ACC112 (cell line): ENCODE measurements at regions not wholly inside any gene's neighbourhood (a gene's known extent, or its start where the extent isn't known, plus 50 kb on each side); places are given as distances from the start of the nearest gene placed in this dataset.

Experiments
- H2AFZ ChIP-seq: fragments of 200-600 bp; sonication (generic); one replicate; pipeline ENCODE4 v1.6.0; 2017; ENCODE audit warnings: antibody characterized with exemption, low read length; ENCODE audit not compliant: unreplicated experiment
- H3K27ac ChIP-seq: fragments of 200-600 bp; sonication (generic); 2 replicates; pipeline ENCODE4 v1.5.1; 2014; ENCODE audit warnings: low read depth, mild to moderate bottlenecking, antibody characterized with exemption, low read length, moderate library complexity
- H3K27me3 ChIP-seq: fragments of 200-600 bp; sonication (generic); 2 replicates; pipeline ENCODE4 v1.6.1; 2014; ENCODE audit warnings: mild to moderate bottlenecking, antibody characterized with exemption, low read length, moderate library complexity, mixed read lengths; ENCODE audit not compliant: insufficient read depth
- H3K36me3 ChIP-seq: fragments of 200-600 bp; sonication (generic); 2 replicates; pipeline ENCODE4 v1.6.1; 2016; ENCODE audit warnings: mild to moderate bottlenecking, antibody characterized with exemption, low read length, moderate library complexity, mixed read lengths; ENCODE audit not compliant: insufficient read depth
- H3K4me1 ChIP-seq: fragments of 200-600 bp; sonication (generic); one replicate; pipeline ENCODE4 v1.6.1; 2016; ENCODE audit warnings: low read length, mixed read lengths; ENCODE audit not compliant: insufficient read depth, unreplicated experiment, control insufficient read depth
- H3K4me3 ChIP-seq: fragments of 200-600 bp; sonication (generic); 2 replicates; pipeline ENCODE4 v1.5.1; 2014; ENCODE audit warnings: mild to moderate bottlenecking, low read depth, low read length
- H3K79me2 ChIP-seq: fragments of 200-600 bp; sonication (generic); one replicate; pipeline ENCODE4 v1.6.0; 2016; ENCODE audit warnings: low read length; ENCODE audit not compliant: control insufficient read depth, unreplicated experiment, insufficient read depth

DNA sequence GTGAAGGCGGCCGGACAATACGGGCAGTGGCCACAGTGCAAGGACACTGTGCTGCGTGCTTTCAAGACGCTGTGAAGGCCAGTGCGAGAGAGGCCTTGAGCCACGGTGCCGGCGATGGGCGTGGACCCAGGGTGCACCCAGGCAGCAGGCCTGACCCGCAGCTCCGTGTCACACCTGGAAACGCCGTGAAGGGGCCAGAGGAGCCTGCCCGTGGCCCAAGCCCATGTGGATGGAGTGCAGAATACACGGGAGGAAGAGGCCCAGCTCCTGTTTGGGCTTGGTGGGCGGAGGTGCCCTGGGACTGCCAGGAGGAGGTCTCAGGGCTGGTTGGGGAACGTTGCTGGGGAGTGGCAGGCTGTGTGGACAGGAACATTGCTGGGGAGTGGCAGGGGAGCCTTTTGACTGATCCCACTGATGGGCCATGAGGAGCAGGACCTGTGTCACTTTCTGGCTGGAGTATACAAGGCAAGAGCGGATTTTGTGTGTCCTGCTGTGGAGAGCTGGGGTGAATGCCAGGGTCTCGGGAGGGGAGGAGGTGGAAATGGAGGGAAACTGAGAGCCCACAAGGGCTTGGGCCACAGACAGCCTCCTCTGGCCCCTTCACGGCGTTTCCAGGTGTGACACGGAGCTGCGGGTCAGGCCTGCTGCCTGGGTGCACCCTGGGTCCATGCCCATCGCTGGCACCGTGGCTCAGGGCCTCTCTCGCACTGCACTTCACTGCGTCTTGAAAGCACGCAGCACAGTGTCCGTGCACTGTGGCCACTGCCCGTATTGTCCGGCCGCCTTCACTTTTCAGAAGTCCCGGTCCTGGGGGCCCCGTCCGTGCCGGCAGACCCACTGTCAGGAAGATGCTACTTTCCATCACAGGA, 925.4 kb downstream of the BRD1 start:
- no peaks in the 10 kb centered on the region for H3K4me1 ChIP-seq
- H3K4me3 ChIP-seq = no peak overlapping the region
- H3K36me3 ChIP-seq = no peaks in the 10 kb centered on the region
- H3K27ac ChIP-seq = no peak overlapping the region
- no peaks in the 10 kb centered on the region for H3K27me3 ChIP-seq
- no peak overlapping the region for H2AFZ ChIP-seq
- no peaks in the 10 kb centered on the region for H3K79me2 ChIP-seq

DNA sequence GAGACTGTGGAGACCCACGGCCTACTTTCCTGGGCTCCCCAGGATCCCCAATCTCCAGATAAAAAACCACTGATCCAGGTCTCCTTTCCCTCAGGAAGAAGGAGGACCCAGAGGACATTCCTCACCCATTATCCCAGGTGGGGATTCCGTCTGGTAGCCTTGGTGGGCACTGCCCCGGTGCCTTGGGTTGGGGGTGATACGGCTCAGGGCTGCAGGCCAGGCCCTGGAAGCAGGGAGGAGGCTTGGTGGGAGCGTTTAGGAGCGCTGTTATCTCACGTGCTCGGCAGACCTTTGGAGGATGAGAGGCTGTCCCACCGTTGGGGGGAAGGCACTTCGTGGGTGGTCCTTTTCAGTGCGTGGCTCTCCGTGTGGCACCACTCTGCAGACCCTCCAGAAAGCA, 926.3 kb downstream of the BRD1 start:
- no peak overlapping the region for H3K27ac ChIP-seq
- H3K79me2 ChIP-seq = no peaks in the 10 kb centered on the region
- no peaks in the 10 kb centered on the region for H3K4me1 ChIP-seq
- no peak overlapping the region for H2AFZ ChIP-seq
- H3K27me3 ChIP-seq = no peaks in the 10 kb centered on the region
- H3K4me3 ChIP-seq = no peak overlapping the region
- no peaks in the 10 kb centered on the region for H3K36me3 ChIP-seq

DNA sequence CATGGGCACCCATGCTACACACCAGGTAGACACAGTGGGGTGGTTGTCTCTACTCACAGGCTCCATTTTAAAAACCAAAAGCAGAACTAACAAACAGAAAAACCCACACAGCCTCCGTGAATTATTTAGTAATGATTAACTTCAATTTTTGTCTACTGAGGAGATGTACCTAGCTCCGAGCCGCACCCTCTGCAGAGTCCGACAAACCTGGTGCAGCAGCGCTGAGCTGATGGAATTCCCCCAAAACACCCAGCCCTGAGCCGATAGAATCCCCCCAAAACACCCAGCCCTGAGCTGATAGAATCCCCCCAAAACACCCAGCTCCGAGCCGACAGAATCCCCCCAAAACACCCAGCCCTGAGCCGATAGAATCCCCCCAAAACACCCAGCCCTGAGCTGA, 927.0 kb downstream of the BRD1 start:
- Histone ChIP-seq H3K27ac (no peak overlapping the region), H3K4me1 (no peaks in the 10 kb centered on the region), H3K36me3 (no peaks in the 10 kb centered on the region), H3K79me2 (no peaks in the 10 kb centered on the region), H2AFZ (no peak overlapping the region), H3K27me3 (no peaks in the 10 kb centered on the region), H3K4me3 (no peak overlapping the region)

DNA sequence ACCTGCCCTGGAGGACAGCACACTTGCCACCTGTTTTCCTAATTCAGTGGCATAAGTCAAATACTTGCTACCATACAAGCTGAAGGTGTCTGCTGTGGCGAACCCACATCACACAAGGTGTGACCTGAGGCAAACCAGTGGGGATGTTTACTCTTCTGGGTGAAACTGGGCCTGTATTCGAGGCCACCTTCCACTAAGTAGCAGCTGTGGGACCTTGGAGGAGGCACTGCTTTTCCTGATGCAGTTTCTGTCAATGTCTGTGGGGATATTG, 927.4 kb downstream of the BRD1 start:
- H3K27ac ChIP-seq = no peak overlapping the region
- no peaks in the 10 kb centered on the region for H3K79me2 ChIP-seq
- no peak overlapping the region for H2AFZ ChIP-seq
- H3K4me3 ChIP-seq = no peak overlapping the region
- no peaks in the 10 kb centered on the region for H3K4me1 ChIP-seq
- no peaks in the 10 kb centered on the region for H3K27me3 ChIP-seq
- no peaks in the 10 kb centered on the region for H3K36me3 ChIP-seq

DNA sequence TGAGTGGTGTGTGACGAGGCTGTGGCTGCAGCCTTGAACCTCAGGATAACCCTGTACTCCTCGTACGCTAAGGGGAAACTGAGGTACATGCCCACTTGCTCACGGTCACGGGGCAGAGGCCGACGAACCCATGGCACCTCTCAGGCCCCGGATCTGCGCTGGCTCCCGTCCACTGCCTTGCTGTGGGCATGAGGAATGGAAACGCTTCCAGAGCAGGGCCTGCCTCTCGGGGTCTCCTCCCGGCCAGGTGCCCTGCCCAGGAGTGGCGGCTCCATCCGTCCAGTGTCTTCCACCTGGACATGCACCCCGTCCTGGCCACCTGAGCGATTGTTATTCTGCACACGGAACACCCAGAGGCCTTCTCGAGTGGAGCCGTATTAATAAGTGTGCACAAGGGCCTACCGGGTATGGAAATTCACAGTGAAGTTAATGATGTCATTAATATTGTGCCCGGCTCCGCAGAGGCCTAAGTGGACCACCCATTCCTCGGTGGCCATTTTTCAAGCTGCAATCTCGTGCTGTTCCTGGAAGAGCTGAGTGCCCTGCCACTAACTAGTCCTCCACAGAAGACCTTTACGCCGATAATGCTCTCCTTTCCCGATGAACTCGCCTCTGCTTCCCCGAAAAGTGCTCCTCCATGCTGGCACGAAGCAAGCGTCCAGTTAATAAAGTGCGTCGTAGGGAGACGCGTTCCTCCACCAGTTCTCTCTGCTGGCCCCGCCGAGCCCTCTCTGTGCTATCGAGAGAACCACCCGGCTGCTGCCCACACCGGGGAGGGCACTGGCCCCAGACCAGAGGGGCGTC, 927.9 kb downstream of the BRD1 start:
- H3K36me3 ChIP-seq = no peaks in the 10 kb centered on the region
- no peak overlapping the region for H3K27ac ChIP-seq
- H3K4me3 ChIP-seq = no peak overlapping the region
- no peaks in the 10 kb centered on the region for H3K79me2 ChIP-seq
- H2AFZ ChIP-seq = no peak overlapping the region
- H3K27me3 ChIP-seq = no peaks in the 10 kb centered on the region
- no peaks in the 10 kb centered on the region for H3K4me1 ChIP-seq

DNA sequence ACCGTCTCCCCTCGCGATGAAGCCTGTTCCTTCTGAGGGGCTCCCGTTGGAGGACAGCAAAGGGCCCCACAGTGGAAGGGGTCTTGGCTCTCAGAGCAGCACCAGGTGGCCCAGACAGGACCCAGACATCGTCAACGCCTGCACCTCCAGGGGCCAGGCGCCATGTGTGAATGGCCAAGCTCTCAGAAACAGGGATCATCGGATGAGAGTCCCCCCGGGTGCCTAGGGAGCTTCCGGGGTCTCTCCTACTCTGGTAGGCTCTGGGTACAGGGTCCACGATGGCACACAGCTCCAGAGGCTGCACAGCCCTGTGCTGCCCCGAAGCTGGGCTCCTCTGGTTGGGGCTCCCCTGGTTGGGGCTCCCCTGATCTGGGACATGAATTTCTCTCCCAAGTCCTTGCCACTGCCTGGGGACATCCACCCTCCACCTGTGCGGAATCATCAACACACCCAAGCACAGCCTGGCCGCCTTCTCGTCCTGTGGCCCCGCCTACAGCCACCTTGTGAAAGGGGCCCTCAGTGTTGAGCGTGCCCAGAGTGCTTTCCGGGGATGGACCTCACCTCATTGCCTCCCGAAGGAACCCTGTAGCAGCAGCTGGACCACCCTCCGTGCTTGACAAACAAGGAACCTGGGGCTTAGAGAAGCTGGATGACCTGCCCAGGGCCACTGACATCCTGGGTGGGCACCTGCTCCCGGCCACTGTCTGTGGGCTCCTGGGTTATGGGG, 929.0 kb downstream of the BRD1 start:
- H3K27me3 ChIP-seq = no peaks in the 10 kb centered on the region

DNA sequence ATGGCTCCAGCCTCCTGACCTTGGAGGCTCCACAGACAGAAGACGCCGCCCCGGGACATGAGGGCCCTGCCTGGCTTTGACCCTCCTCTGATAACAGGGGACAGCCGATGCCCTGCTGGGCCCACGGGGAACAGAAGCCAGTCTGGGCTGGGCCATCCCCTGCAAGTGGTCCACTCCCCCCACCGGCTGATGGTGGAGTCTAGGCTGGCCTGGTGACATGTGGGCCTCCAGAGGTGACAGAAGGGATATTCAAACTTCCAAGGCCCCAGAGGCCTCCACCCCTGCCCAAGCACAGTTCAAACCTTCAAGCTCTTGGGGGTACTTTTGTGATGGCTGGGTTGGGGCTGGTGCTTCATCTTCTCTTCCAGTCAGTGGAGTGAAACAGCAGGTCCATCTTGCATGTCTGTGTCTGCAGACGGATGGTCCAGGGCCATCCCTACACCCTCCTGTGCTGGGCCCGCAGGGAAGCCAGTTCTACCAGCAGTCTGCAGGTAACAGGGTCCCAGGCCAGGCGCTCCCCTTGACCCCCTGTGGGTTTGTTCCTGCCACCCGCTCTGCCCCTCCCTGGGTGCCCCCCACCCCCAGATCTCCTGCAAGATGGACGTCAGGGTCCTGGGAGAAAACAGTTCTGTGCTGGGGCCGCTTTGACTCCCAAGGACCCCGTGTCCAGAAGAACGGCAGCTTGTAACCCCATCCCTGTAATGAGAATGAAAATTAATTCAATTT, 929.9 kb downstream of the BRD1 start:
- Histone ChIP-seq H3K27ac (no peak overlapping the region), H3K27me3 (no peaks in the 10 kb centered on the region)

More for the DNA sequence above, 929.0 kb downstream of the BRD1 start:
- Histone ChIP-seq H3K4me3 (no peak overlapping the region), H2AFZ (no peak overlapping the region), H3K27ac (no peak overlapping the region), H3K36me3 (no peaks in the 10 kb centered on the region), H3K4me1 (no peaks in the 10 kb centered on the region), H3K79me2 (no peaks in the 10 kb centered on the region)

DNA sequence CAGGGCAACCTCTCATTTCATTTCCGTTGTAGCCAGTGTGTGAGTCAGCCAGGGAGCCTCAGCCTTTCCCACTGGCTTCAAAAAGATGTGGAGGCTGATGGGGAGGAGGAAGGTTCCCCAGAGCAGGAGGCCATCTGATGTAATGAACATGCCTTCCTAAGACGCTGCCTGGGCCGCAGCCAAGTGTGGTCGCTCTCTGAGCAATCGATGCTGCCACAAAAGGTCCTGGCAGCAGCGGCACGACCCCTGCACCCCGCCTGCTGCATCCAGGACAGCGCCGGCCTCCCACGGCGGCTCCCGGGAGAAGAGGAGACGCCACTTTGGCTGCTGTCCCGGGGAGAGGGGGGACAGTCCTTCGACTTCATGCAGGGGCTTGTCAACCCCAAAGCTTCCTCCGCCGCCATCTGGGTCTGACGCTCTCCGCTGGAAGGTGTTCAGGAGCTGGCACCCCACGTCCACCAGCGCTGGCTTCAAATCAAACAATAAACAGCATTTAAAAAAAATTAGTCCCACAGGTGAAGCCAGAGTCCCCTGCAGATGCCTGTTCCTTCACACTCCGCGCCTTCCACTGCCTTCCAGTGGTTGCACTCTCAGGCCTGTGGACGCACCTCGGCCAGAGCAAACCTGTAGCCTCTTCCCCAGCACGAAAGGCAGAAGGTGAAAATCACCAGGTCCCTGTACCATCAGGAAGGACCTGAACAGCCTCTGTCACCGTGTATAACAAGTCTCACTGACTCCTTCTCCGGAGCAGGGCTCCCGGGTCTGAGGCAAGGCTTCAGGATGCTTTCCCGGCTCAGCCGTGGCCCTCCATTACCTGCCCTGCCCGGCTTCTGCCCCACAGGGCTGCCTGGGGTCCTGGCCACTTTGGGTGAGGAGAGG, 930.7 kb downstream of the BRD1 start:
- no peaks in the 10 kb centered on the region for H3K36me3 ChIP-seq
- H3K27ac ChIP-seq = no peak overlapping the region
- H3K27me3 ChIP-seq = no peaks in the 10 kb centered on the region
- H2AFZ ChIP-seq = no peak overlapping the region
- H3K4me3 ChIP-seq = no peak overlapping the region
- H3K4me1 ChIP-seq = no peaks in the 10 kb centered on the region
- no peaks in the 10 kb centered on the region for H3K79me2 ChIP-seq

More for the DNA sequence above, 929.9 kb downstream of the BRD1 start:
- Histone ChIP-seq H3K4me3 (no peak overlapping the region), H3K79me2 (no peaks in the 10 kb centered on the region), H3K4me1 (no peaks in the 10 kb centered on the region), H2AFZ (no peak overlapping the region), H3K36me3 (no peaks in the 10 kb centered on the region)

DNA sequence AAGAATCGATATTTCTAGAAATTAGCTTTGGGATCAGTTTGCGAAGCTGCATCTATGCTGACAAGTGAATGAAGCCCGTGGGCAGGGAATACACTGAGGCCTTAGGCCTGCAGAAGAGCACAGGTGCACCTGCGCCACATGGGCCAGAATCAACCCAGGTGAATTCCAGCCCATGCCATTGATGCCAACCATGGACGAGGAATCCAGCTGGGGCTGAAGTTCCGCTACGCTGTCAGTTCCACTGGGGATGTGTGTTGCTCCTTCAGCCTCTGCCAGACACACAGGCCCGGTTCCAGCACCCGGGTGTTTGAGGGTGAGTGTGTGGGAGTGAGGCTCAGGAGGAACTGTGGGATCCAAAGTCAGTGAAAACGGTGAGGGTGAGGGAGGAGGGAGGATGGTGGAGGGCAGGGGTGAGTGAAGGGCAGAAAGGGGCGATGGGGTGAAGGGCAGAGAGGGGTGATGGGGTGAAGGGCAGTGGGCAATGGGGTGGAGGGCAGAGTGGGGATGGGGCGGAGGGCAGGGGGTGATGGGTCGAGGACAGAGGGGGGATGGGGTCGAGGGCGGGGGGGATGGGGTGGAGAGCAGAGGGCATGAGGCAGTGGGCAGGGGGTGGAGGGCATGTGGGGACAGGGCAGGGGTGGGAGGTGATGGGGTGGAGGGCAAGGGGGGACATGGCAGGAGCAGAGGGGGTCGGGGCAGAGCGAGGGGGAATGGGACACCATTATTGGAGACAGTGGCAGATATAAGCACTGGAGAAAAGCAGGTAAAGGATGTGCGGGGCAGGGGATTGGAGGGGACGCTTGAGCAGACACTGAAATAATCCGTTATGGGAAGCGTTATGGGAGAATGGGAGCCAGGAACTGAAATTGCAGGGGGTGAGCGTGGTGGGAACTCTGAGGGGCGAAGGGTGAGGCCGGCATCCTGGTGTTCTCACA, 931.6 kb downstream of the BRD1 start:
- H3K4me1 ChIP-seq = no peaks in the 10 kb centered on the region
- no peak overlapping the region for H3K27ac ChIP-seq
- H2AFZ ChIP-seq = no peak overlapping the region
- H3K4me3 ChIP-seq = no peak overlapping the region
- no peaks in the 10 kb centered on the region for H3K79me2 ChIP-seq
- no peaks in the 10 kb centered on the region for H3K36me3 ChIP-seq
- H3K27me3 ChIP-seq = no peaks in the 10 kb centered on the region
